HUES48 (cell line): ENCODE measurements at regions not wholly inside any gene's neighbourhood (a gene's known extent, or its start where the extent isn't known, plus 50 kb on each side); places are given as distances from the start of the nearest gene placed in this dataset.

Source experiments
- H3K27ac ChIP-seq: one replicate; pipeline ENCODE4 v1.7.0; 2013; ENCODE audit warnings: low read depth, low read length, inconsistent platforms
- H3K27me3 ChIP-seq: 2 replicates; pipeline ENCODE4 v1.6.1; 2013; ENCODE audit warnings: mild to moderate bottlenecking, low read length; ENCODE audit not compliant: control insufficient read depth, insufficient read depth
- H3K36me3 ChIP-seq: 2 replicates; pipeline ENCODE4 v1.6.1; 2013; ENCODE audit warnings: low read length; ENCODE audit not compliant: control insufficient read depth, insufficient read depth
- H3K4me1 ChIP-seq: 2 replicates; pipeline ENCODE4 v1.6.1; 2013; ENCODE audit warnings: mild to moderate bottlenecking, low read length; ENCODE audit not compliant: control insufficient read depth, insufficient read depth
- H3K4me3 ChIP-seq: 2 replicates; pipeline ENCODE4 v1.5.1; 2013; ENCODE audit warnings: mild to moderate bottlenecking, low read depth, low read length
- H3K9ac ChIP-seq: 2 replicates; pipeline ENCODE4 v1.6.1; 2013; ENCODE audit warnings: mild to moderate bottlenecking, low read depth, low read length, moderate library complexity
- H3K9me3 ChIP-seq: 2 replicates; pipeline ENCODE4 v1.6.1; 2013; ENCODE audit warnings: low read length; ENCODE audit not compliant: control insufficient read depth, insufficient read depth

GRCh38 chr4:138426786-138427185 is 184.6 kb upstream of the SLC7A11 start:
- H3K9ac ChIP-seq: no peak overlapping the region
- H3K27ac ChIP-seq: no peak overlapping the region
- no peaks in the 10 kb centered on the region for H3K27me3 ChIP-seq

GRCh38 chr4:138420471-138420870 is 178.3 kb upstream of the SLC7A11 start:
- no peak overlapping the region for H3K27ac ChIP-seq
- no peaks in the 10 kb centered on the region for H3K27me3 ChIP-seq
- no peak overlapping the region for H3K4me3 ChIP-seq
- no peak overlapping the region for H3K9ac ChIP-seq
- 0 out of 2 replicates have a peak, but pooled peaks cover 3% of the 10 kb centered on the region for H3K4me1 ChIP-seq
- no peaks in the 10 kb centered on the region for H3K9me3 ChIP-seq
- no peaks in the 10 kb centered on the region for H3K36me3 ChIP-seq

More at GRCh38 chr4:138426786-138427185, 184.6 kb upstream of the SLC7A11 start:
- Histone ChIP-seq H3K4me3 (no peak overlapping the region), H3K36me3 (no peaks in the 10 kb centered on the region), H3K4me1 (no peaks in the 10 kb centered on the region), H3K9me3 (no peaks in the 10 kb centered on the region)

- no peaks in the 10 kb centered on the region for H3K36me3 ChIP-seq
- H3K27me3 ChIP-seq: no peaks in the 10 kb centered on the region
- no peak overlapping the region for H3K9ac ChIP-seq
- H3K4me1 ChIP-seq: no peaks in the 10 kb centered on the region
- no peak overlapping the region for H3K4me3 ChIP-seq
- no peaks in the 10 kb centered on the region for H3K9me3 ChIP-seq
- H3K27ac ChIP-seq: no peak overlapping the region
Observed at GRCh38 chr4:138414202-138414601, 172.1 kb upstream of the SLC7A11 start.

- no peaks in the 10 kb centered on the region for H3K9me3 ChIP-seq
- H3K27me3 ChIP-seq: no peaks in the 10 kb centered on the region
- H3K9ac ChIP-seq: no peak overlapping the region
- H3K36me3 ChIP-seq: no peaks in the 10 kb centered on the region
- no peak overlapping the region for H3K4me3 ChIP-seq
- peaks cover 7% of the 10 kb centered on the region for H3K4me1 ChIP-seq
- H3K27ac ChIP-seq: no peak overlapping the region
Observed at GRCh38 chr4:138413273-138413672, 171.1 kb upstream of the SLC7A11 start.

GRCh38 chr4:138412847-138413246 is 170.7 kb upstream of the SLC7A11 start:
- H3K27ac ChIP-seq: no peak overlapping the region

GRCh38 chr4:138410266-138410665 is 168.1 kb upstream of the SLC7A11 start:
- no peaks in the 10 kb centered on the region for H3K36me3 ChIP-seq
- peaks cover 8% of the 10 kb centered on the region for H3K4me1 ChIP-seq
- no peaks in the 10 kb centered on the region for H3K9me3 ChIP-seq
- H3K27me3 ChIP-seq: no peaks in the 10 kb centered on the region
- no peak overlapping the region for H3K9ac ChIP-seq
- no peak overlapping the region for H3K27ac ChIP-seq
- no peak overlapping the region for H3K4me3 ChIP-seq

More at GRCh38 chr4:138412847-138413246, 170.7 kb upstream of the SLC7A11 start:
- Histone ChIP-seq H3K36me3 (no peaks in the 10 kb centered on the region), H3K9ac (no peak overlapping the region), H3K9me3 (no peaks in the 10 kb centered on the region), H3K4me3 (no peak overlapping the region), H3K4me1 (peaks cover 8% of the 10 kb centered on the region), H3K27me3 (no peaks in the 10 kb centered on the region)

- H3K4me3 ChIP-seq: no peak overlapping the region
- peaks cover 8% of the 10 kb centered on the region for H3K4me1 ChIP-seq
- no peak overlapping the region for H3K27ac ChIP-seq
- no peaks in the 10 kb centered on the region for H3K9me3 ChIP-seq
- H3K27me3 ChIP-seq: no peaks in the 10 kb centered on the region
- no peaks in the 10 kb centered on the region for H3K36me3 ChIP-seq
- no peak overlapping the region for H3K9ac ChIP-seq
Observed at GRCh38 chr4:138409670-138410069, 167.5 kb upstream of the SLC7A11 start.

GRCh38 chr4:138408758-138409157 is 166.6 kb upstream of the SLC7A11 start:
- H3K4me3 ChIP-seq: no peak overlapping the region; the same call in 1 of the 2 replicates
- no peaks in the 10 kb centered on the region for H3K36me3 ChIP-seq
- no peaks in the 10 kb centered on the region for H3K27me3 ChIP-seq
- H3K4me1 ChIP-seq: peaks cover 8% of the 10 kb centered on the region
- no peak overlapping the region for H3K9ac ChIP-seq
- H3K9me3 ChIP-seq: no peaks in the 10 kb centered on the region
- no peak overlapping the region for H3K27ac ChIP-seq

- no peak overlapping the region for H3K9ac ChIP-seq
- no peak overlapping the region for H3K4me3 ChIP-seq
- H3K27ac ChIP-seq: no peak overlapping the region
Observed at GRCh38 chr4:138407329-138407728, 165.2 kb upstream of the SLC7A11 start.

GRCh38 chr4:138406876-138407275 is 164.7 kb upstream of the SLC7A11 start:
- Histone ChIP-seq H3K4me3 (no peak overlapping the region), H3K36me3 (no peaks in the 10 kb centered on the region), H3K27ac (no peak overlapping the region), H3K4me1 (peaks cover 8% of the 10 kb centered on the region), H3K27me3 (no peaks in the 10 kb centered on the region), H3K9ac (no peak overlapping the region), H3K9me3 (no peaks in the 10 kb centered on the region)

More at GRCh38 chr4:138407329-138407728, 165.2 kb upstream of the SLC7A11 start:
- Histone ChIP-seq H3K4me1 (peaks cover 8% of the 10 kb centered on the region), H3K9me3 (no peaks in the 10 kb centered on the region), H3K36me3 (no peaks in the 10 kb centered on the region), H3K27me3 (no peaks in the 10 kb centered on the region)

GRCh38 chr4:138405934-138406567 is 163.9 kb upstream of the SLC7A11 start:
- H3K4me3 ChIP-seq: no peak overlapping the region
- no peaks in the 10 kb centered on the region for H3K27me3 ChIP-seq
- no peak overlapping the region for H3K27ac ChIP-seq
- H3K9me3 ChIP-seq: no peaks in the 10 kb centered on the region
- no peaks in the 10 kb centered on the region for H3K36me3 ChIP-seq
- no peak overlapping the region for H3K9ac ChIP-seq
- peaks cover 8% of the 10 kb centered on the region for H3K4me1 ChIP-seq
